ENCODE measurements at regions not wholly inside any gene's neighbourhood (a gene's known extent, or its start where the extent isn't known, plus 50 kb on each side); places are given as distances from the start of the nearest gene placed in this dataset.

DNA sequence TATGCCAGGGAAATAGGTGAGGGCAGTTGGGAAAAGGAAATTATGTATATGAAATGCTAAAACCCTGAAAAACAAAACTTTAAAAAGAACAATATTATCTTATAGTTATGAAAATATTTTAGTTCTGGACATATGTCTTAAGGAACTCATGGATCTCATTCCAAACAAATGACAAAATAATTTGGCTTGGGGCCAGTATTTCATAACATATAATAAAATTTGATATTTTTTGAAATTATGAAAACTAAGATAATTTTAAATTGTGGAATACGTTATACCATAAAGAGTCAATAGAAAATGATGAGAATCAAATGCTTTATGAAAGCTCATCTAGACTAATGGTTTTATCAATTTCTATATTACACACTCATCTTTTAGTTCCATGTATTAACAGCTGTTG lies 173.8 kb upstream of the DCN start:
- TF ChIP-seq, protein P1, sequence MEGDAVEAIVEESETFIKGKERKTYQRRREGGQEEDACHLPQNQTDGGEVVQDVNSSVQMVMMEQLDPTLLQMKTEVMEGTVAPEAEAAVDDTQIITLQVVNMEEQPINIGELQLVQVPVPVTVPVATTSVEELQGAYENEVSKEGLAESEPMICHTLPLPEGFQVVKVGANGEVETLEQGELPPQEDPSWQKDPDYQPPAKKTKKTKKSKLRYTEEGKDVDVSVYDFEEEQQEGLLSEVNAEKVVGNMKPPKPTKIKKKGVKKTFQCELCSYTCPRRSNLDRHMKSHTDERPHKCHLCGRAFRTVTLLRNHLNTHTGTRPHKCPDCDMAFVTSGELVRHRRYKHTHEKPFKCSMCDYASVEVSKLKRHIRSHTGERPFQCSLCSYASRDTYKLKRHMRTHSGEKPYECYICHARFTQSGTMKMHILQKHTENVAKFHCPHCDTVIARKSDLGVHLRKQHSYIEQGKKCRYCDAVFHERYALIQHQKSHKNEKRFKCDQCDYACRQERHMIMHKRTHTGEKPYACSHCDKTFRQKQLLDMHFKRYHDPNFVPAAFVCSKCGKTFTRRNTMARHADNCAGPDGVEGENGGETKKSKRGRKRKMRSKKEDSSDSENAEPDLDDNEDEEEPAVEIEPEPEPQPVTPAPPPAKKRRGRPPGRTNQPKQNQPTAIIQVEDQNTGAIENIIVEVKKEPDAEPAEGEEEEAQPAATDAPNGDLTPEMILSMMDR (IDR thresholded peaks at IDR 0.05), result no peak
- TF ChIP-seq POLR2A (IDR thresholded peaks at IDR 0.05) (no peak), POLR2AphosphoS5 (IDR thresholded peaks at IDR 0.05; ENCODE audit: insufficient read depth in 1 of 2, low read depth in 1 of 2) (no peak)
